ENCODE measurements at regions not wholly inside any gene's neighbourhood (a gene's known extent, or its start where the extent isn't known, plus 50 kb on each side); places are given as distances from the start of the nearest gene placed in this dataset.

- TF ChIP-seq CTCF (IDR thresholded peaks at IDR 0.05) (no peak), TCF7L2 (IDR thresholded peaks at IDR 0.05; ENCODE audit: low read depth, low read length) (no peak), POLR2AphosphoS5 (IDR thresholded peaks at IDR 0.05; ENCODE audit: low read depth, low read length) (no peak), SIN3A (IDR thresholded peaks at IDR 0.05; ENCODE audit: borderline replicate concordance, insufficient read depth, low read depth, low read length) (no peak)
- TF ChIP-seq, protein P1, sequence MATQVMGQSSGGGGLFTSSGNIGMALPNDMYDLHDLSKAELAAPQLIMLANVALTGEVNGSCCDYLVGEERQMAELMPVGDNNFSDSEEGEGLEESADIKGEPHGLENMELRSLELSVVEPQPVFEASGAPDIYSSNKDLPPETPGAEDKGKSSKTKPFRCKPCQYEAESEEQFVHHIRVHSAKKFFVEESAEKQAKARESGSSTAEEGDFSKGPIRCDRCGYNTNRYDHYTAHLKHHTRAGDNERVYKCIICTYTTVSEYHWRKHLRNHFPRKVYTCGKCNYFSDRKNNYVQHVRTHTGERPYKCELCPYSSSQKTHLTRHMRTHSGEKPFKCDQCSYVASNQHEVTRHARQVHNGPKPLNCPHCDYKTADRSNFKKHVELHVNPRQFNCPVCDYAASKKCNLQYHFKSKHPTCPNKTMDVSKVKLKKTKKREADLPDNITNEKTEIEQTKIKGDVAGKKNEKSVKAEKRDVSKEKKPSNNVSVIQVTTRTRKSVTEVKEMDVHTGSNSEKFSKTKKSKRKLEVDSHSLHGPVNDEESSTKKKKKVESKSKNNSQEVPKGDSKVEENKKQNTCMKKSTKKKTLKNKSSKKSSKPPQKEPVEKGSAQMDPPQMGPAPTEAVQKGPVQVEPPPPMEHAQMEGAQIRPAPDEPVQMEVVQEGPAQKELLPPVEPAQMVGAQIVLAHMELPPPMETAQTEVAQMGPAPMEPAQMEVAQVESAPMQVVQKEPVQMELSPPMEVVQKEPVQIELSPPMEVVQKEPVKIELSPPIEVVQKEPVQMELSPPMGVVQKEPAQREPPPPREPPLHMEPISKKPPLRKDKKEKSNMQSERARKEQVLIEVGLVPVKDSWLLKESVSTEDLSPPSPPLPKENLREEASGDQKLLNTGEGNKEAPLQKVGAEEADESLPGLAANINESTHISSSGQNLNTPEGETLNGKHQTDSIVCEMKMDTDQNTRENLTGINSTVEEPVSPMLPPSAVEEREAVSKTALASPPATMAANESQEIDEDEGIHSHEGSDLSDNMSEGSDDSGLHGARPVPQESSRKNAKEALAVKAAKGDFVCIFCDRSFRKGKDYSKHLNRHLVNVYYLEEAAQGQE (IDR thresholded peaks at IDR 0.05; ENCODE audit: insufficient read depth in 1 of 2, low read depth in 2 of 2, low read length in 1 of 2), result no peak
Observed at GRCh38 chr19:30634996-30635975, 263.1 kb downstream of the ZNF536 start.

Data from Panc1 (cell line).